ENCODE measurements at regions not wholly inside any gene's neighbourhood (a gene's known extent, or its start where the extent isn't known, plus 50 kb on each side); places are given as distances from the start of the nearest gene placed in this dataset.
A peak's percentile ranks its signal among the peaks of the same experiment; 100 is the strongest.

DNA sequence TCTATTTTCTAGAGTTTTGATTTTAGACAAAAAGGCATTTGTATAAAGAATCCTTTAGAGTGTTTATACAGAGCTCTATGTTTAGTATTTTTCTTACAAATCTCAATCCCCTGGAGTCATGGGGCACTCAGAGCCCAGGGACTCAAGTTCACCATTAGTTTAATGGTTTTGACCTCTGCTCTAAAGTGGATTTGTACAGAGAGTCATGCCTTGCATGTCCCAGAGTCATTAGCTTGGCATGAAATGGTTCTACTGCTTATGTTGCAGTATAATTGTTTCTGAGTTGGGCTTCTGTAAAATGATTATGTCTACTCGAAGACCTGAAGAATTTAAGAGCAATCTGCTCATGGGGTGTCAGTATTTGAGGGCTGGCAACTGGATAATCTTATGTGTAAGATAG lies 406.2 kb downstream of the DLEU7 start:
- Histone ChIP-seq H3K27me3 (ENCODE audit: control insufficient read depth in 3 of 3, insufficient read depth in 3 of 3, low read length in 3 of 3) (no peaks in the 10 kb centered on the region), H3K4me1 (ENCODE audit: control insufficient read depth in 3 of 3, insufficient read depth in 3 of 3, low read length in 3 of 3) (peaks cover 0 to 3% (median 0%) of the 10 kb centered on the region in 3 donors), H3K27ac (ENCODE audit: low read depth, low read length) (no peak overlapping the region), H3K9ac (ENCODE audit: low read depth in 1 of 3, low read length in 3 of 3) (no peak overlapping the region), H3K9me3 (ENCODE audit: control insufficient read depth in 3 of 3, low read length in 3 of 3) (no peaks in the 10 kb centered on the region), H3K36me3 (ENCODE audit: control insufficient read depth in 3 of 3, insufficient read depth in 3 of 3, low read length in 3 of 3) (no peaks in the 10 kb centered on the region), H3K4me3 (ENCODE audit: low read length in 3 of 3) (no peak overlapping the region)

DNA sequence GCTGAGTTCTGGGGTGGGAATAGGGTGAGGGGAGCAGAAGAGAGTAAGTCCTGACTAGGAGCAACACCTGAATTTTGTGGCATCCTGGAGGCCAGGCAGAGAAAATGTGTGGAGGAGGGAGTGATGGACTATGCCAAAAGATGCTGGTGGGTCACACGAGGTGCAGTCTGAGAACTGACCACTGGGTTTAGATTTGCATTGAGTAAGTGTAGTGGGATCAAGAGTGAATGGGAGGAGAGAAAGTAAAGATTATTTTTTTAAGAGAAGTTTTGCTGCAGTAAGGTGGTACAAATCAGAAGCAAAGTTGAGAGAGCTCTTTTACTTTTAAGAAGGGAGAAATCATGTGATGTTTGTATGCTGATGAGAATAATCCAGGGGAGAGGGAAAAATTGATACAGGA lies 405.1 kb downstream of the DLEU7 start:
- H3K4me1 ChIP-seq (ENCODE audit: control insufficient read depth in 3 of 3, insufficient read depth in 3 of 3, low read length in 3 of 3), result peaks cover 0 to 3% (median 0%) of the 10 kb centered on the region in 3 donors
- no peaks in the 10 kb centered on the region for H3K36me3 ChIP-seq (ENCODE audit: control insufficient read depth in 3 of 3, insufficient read depth in 3 of 3, low read length in 3 of 3)
- no peak overlapping the region for H3K9ac ChIP-seq (ENCODE audit: low read depth in 1 of 3, low read length in 3 of 3)
- no peak overlapping the region for H3K27ac ChIP-seq (ENCODE audit: low read depth, low read length)
- H3K9me3 ChIP-seq (ENCODE audit: control insufficient read depth in 3 of 3, low read length in 3 of 3), result no peaks in the 10 kb centered on the region
- no peak overlapping the region for H3K4me3 ChIP-seq (ENCODE audit: low read length in 3 of 3)
- H3K27me3 ChIP-seq (ENCODE audit: control insufficient read depth in 3 of 3, insufficient read depth in 3 of 3, low read length in 3 of 3), result no peaks in the 10 kb centered on the region

DNA sequence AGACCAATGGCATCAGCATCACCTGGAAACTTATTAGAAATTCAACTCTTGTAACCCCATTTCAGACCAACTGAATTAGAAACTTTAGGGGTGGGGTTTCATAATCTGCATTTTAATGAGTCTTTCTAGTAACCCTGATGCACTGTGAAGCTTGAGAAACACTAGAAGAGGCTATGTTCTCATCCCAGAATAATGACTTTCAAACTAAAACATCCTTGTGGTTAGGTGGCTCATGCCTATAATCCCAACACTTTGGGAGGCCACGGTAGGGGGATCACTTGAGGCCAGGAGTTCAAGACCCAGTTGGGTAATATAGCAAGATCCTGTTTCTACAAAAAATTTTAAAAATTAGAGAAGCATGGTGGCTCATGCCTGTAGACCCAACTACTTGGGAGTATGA lies 402.4 kb downstream of the DLEU7 start:
- no peaks in the 10 kb centered on the region for H3K27me3 ChIP-seq (ENCODE audit: control insufficient read depth in 3 of 3, insufficient read depth in 3 of 3, low read length in 3 of 3)
- H3K4me1 ChIP-seq (ENCODE audit: control insufficient read depth in 3 of 3, insufficient read depth in 3 of 3, low read length in 3 of 3), result peaks cover 2 to 3% (median 3%) of the 10 kb centered on the region in 3 donors
- H3K9ac ChIP-seq (ENCODE audit: low read depth in 1 of 3, low read length in 3 of 3), result no peak overlapping the region
- H3K9me3 ChIP-seq (ENCODE audit: control insufficient read depth in 3 of 3, low read length in 3 of 3), result no peaks in the 10 kb centered on the region
- H3K27ac ChIP-seq (ENCODE audit: low read depth, low read length), result no peak overlapping the region
- no peak overlapping the region for H3K4me3 ChIP-seq (ENCODE audit: low read length in 3 of 3)
- H3K36me3 ChIP-seq (ENCODE audit: control insufficient read depth in 3 of 3, insufficient read depth in 3 of 3, low read length in 3 of 3), result no peaks in the 10 kb centered on the region

DNA sequence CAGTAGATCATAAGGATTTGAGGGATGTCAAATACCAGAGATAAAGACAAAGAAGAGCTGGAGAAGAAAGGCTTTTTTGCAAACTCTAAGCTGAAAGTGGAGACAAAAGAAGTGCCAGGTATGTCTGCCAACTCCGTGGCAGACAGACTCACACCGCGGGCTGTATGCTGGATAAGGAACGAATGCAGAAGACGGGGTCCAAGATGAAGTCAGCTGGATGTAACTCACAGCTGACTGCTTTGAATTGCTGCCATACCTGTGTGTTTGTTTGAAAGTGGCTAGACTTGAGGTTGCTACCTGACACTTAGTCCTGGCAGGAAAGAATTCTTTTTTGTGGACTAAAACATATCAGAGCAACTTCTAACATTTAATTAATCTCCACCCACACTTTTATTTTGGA lies 398.8 kb downstream of the DLEU7 start:
- Histone ChIP-seq H3K4me1 (ENCODE audit: control insufficient read depth in 3 of 3, insufficient read depth in 3 of 3, low read length in 3 of 3) (peaks cover 0 to 3% (median 2%) of the 10 kb centered on the region in 3 donors), H3K9ac (ENCODE audit: low read depth in 1 of 3, low read length in 3 of 3) (peak overlapping the region in 2 of 3 donors; percentile 8 to 52), H3K9me3 (ENCODE audit: control insufficient read depth in 3 of 3, low read length in 3 of 3) (no peaks in the 10 kb centered on the region), H3K36me3 (ENCODE audit: control insufficient read depth in 3 of 3, insufficient read depth in 3 of 3, low read length in 3 of 3) (no peaks in the 10 kb centered on the region), H3K27ac (ENCODE audit: low read depth, low read length) (peak overlapping the region; percentile 3), H3K4me3 (ENCODE audit: low read length in 3 of 3) (peak overlapping the region in 1 of 3 donors; percentile 37), H3K27me3 (ENCODE audit: control insufficient read depth in 3 of 3, insufficient read depth in 3 of 3, low read length in 3 of 3) (no peaks in the 10 kb centered on the region)

DNA sequence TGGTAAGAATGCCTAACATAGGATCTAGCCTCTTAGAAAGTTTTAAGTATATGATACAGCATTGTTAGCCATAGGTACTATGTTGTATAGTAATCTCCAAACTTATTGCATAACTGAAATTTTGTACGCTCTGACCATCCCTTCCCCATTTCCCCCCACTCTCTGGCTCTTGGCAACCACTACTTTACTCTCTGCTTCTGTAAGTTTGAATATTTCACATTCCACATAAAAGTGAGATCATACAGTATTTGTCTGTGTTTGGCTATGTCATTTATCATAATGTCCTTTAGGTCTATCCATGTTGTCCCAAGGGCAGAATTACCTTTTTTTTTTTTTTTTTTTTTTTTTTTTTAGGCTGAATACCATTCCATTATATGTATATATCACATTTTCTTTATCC lies 396.9 kb downstream of the DLEU7 start:
- Histone ChIP-seq H3K27ac (ENCODE audit: low read depth, low read length) (no peak overlapping the region), H3K27me3 (ENCODE audit: control insufficient read depth in 3 of 3, insufficient read depth in 3 of 3, low read length in 3 of 3) (no peaks in the 10 kb centered on the region), H3K4me1 (ENCODE audit: control insufficient read depth in 3 of 3, insufficient read depth in 3 of 3, low read length in 3 of 3) (peaks cover 0 to 3% (median 2%) of the 10 kb centered on the region in 3 donors), H3K4me3 (ENCODE audit: low read length in 3 of 3) (no peak overlapping the region), H3K9me3 (ENCODE audit: control insufficient read depth in 3 of 3, low read length in 3 of 3) (no peaks in the 10 kb centered on the region), H3K36me3 (ENCODE audit: control insufficient read depth in 3 of 3, insufficient read depth in 3 of 3, low read length in 3 of 3) (no peaks in the 10 kb centered on the region), H3K9ac (ENCODE audit: low read depth in 1 of 3, low read length in 3 of 3) (no peak overlapping the region)

DNA sequence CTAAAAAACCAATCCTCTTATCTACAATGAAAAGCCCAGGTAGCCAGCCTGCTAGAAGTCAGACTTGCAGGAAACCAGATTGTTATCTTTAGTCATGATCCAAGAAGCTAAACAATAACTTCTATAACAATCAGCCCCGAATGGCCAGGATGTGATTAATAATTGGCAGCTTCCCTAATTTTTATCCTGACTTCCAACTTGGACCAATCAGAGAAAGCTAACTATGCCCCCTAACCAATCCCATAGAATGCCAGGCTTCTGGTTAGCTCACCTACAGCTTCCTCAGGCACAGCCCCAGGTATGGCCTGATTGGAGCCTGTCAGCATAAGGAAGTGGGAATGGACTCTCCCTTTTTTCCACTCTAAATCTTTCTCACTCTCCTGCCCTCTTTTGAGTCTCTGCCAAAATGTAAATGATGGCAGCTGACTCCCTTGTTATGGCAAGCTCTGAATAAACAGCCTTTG lies 394.9 kb downstream of the DLEU7 start:
- H3K36me3 ChIP-seq (ENCODE audit: control insufficient read depth in 3 of 3, insufficient read depth in 3 of 3, low read length in 3 of 3), result no peaks in the 10 kb centered on the region
- H3K4me1 ChIP-seq (ENCODE audit: control insufficient read depth in 3 of 3, insufficient read depth in 3 of 3, low read length in 3 of 3), result peaks cover 5 to 12% (median 9%) of the 10 kb centered on the region in 3 donors
- H3K27ac ChIP-seq (ENCODE audit: low read depth, low read length), result no peak overlapping the region
- no peak overlapping the region for H3K9ac ChIP-seq (ENCODE audit: low read depth in 1 of 3, low read length in 3 of 3)
- H3K27me3 ChIP-seq (ENCODE audit: control insufficient read depth in 3 of 3, insufficient read depth in 3 of 3, low read length in 3 of 3), result no peaks in the 10 kb centered on the region
- no peaks in the 10 kb centered on the region for H3K9me3 ChIP-seq (ENCODE audit: control insufficient read depth in 3 of 3, low read length in 3 of 3)
- no peak overlapping the region for H3K4me3 ChIP-seq (ENCODE audit: low read length in 3 of 3)

DNA sequence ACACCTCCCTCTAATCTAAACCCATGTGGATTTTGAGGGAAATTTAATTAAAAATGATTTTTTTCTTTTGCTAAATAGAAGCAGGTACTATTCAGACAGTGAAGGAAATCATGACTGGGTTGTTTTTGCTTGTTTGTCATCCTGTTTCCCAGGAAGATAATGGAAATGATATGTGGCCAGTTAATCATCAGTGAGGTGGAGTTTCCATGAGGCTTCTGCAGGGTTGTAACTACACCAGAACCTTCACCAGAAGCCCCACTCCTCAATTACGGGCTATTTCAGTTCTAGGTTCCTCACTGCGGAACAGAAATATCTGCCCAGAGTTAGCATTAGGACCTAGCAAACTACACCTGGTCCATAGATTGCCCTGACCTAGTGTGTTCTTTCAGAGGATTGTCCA lies 394.0 kb downstream of the DLEU7 start:
- Histone ChIP-seq H3K4me3 (ENCODE audit: low read length in 3 of 3) (no peak overlapping the region), H3K27ac (ENCODE audit: low read depth, low read length) (no peak overlapping the region), H3K27me3 (ENCODE audit: control insufficient read depth in 3 of 3, insufficient read depth in 3 of 3, low read length in 3 of 3) (no peaks in the 10 kb centered on the region), H3K9me3 (ENCODE audit: control insufficient read depth in 3 of 3, low read length in 3 of 3) (no peaks in the 10 kb centered on the region), H3K36me3 (ENCODE audit: control insufficient read depth in 3 of 3, insufficient read depth in 3 of 3, low read length in 3 of 3) (no peaks in the 10 kb centered on the region), H3K4me1 (ENCODE audit: control insufficient read depth in 3 of 3, insufficient read depth in 3 of 3, low read length in 3 of 3) (peaks cover 6 to 17% (median 15%) of the 10 kb centered on the region in 3 donors), H3K9ac (ENCODE audit: low read depth in 1 of 3, low read length in 3 of 3) (no peak overlapping the region)

DNA sequence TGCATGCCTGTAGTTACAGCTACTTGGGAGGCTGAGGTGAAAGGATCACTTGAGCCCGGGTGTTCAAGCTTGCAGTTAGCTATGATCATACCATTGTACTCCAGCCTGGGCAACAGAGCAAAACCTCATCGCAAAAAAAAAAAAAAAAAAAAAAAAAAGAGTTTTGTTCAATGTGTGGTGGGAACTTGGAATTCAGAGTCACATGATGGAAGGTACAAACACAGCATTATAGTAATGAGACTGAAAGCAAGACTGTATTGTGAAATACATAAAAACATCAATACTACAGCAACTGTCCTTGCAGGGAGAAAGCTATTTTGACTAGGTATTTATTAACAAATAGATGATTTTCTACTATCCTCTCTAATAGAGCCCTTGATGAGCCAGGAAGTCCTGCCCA lies 393.2 kb downstream of the DLEU7 start:
- peaks cover 3 to 18% (median 14%) of the 10 kb centered on the region in 3 donors for H3K4me1 ChIP-seq (ENCODE audit: control insufficient read depth in 3 of 3, insufficient read depth in 3 of 3, low read length in 3 of 3)
- no peak overlapping the region for H3K4me3 ChIP-seq (ENCODE audit: low read length in 3 of 3)
- H3K27me3 ChIP-seq (ENCODE audit: control insufficient read depth in 3 of 3, insufficient read depth in 3 of 3, low read length in 3 of 3), result no peaks in the 10 kb centered on the region
- H3K9me3 ChIP-seq (ENCODE audit: control insufficient read depth in 3 of 3, low read length in 3 of 3), result no peaks in the 10 kb centered on the region
- no peak overlapping the region for H3K9ac ChIP-seq (ENCODE audit: low read depth in 1 of 3, low read length in 3 of 3)
- H3K27ac ChIP-seq (ENCODE audit: low read depth, low read length), result no peak overlapping the region
- H3K36me3 ChIP-seq (ENCODE audit: control insufficient read depth in 3 of 3, insufficient read depth in 3 of 3, low read length in 3 of 3), result no peaks in the 10 kb centered on the region

DNA sequence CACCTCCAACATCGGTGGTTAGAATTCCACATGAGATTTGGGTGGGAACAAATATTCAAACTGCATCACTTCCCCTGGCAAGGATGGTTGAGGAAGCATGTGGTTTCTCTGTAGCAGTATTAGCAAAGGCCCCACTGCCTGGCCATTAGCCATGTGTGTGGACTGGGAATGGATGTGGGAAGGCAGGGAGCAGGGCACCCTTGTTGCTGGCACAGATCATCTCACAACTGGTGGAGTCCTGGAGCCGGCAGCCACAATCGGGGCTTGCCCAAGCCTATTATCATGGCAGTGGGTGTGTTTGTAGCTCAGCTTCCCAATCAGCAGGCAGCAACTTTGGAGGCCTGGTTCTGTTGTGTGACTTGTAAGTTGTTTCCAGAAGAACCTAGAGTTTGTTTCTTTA lies 391.9 kb downstream of the DLEU7 start:
- Histone ChIP-seq H3K4me1 (ENCODE audit: control insufficient read depth in 3 of 3, insufficient read depth in 3 of 3, low read length in 3 of 3) (peaks cover 8 to 27% (median 21%) of the 10 kb centered on the region in 3 donors), H3K9ac (ENCODE audit: low read depth in 1 of 3, low read length in 3 of 3) (no peak overlapping the region), H3K36me3 (ENCODE audit: control insufficient read depth in 3 of 3, insufficient read depth in 3 of 3, low read length in 3 of 3) (no peaks in the 10 kb centered on the region), H3K27ac (ENCODE audit: low read depth, low read length) (no peak overlapping the region), H3K27me3 (ENCODE audit: control insufficient read depth in 3 of 3, insufficient read depth in 3 of 3, low read length in 3 of 3) (no peaks in the 10 kb centered on the region), H3K9me3 (ENCODE audit: control insufficient read depth in 3 of 3, low read length in 3 of 3) (no peaks in the 10 kb centered on the region), H3K4me3 (ENCODE audit: low read length in 3 of 3) (no peak overlapping the region)

DNA sequence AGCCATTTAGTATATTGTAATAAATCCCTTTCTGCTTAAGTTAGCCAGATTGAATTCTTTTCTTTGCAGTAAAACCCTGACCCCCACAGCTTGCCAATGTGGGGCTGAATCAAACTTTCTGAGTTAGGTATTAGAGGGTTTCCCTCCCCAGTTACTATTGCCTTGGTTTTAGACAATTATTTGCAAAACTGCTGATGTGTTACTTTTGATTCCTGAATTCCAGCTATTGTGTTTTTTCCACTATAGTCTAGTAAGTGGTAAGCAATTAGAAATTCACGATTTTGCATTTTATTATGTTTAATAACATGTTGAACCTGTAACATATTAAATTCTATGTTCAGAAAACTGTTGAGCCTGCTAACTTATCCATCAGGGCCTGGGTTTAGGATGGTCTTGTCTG lies 391.5 kb downstream of the DLEU7 start:
- Histone ChIP-seq H3K27me3 (ENCODE audit: control insufficient read depth in 3 of 3, insufficient read depth in 3 of 3, low read length in 3 of 3) (no peaks in the 10 kb centered on the region), H3K4me1 (ENCODE audit: control insufficient read depth in 3 of 3, insufficient read depth in 3 of 3, low read length in 3 of 3) (peaks cover 8 to 30% (median 22%) of the 10 kb centered on the region in 3 donors), H3K27ac (ENCODE audit: low read depth, low read length) (no peak overlapping the region), H3K4me3 (ENCODE audit: low read length in 3 of 3) (no peak overlapping the region), H3K36me3 (ENCODE audit: control insufficient read depth in 3 of 3, insufficient read depth in 3 of 3, low read length in 3 of 3) (no peaks in the 10 kb centered on the region), H3K9me3 (ENCODE audit: control insufficient read depth in 3 of 3, low read length in 3 of 3) (no peaks in the 10 kb centered on the region), H3K9ac (ENCODE audit: low read depth in 1 of 3, low read length in 3 of 3) (no peak overlapping the region)

DNA sequence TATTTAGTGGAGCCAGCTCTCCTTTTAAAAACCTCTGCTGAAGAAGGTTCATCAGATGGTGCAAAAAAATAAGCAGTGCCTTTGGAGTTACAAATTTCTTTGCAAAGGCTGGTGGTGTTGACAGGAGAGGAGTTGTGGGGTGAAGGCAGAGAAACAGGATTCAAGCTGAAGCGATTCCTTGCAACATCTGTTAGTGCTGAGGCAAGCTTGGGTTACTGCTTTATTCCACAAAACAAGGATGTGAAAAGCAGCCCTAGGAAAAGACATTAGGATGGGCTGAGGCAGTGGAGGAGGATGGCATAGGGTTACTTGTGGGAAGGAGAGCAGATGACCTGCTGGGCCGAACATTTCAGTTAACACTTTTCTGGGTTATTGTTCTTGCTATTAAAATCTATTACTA lies 390.7 kb downstream of the DLEU7 start:
- Histone ChIP-seq H3K27me3 (ENCODE audit: control insufficient read depth in 3 of 3, insufficient read depth in 3 of 3, low read length in 3 of 3) (no peaks in the 10 kb centered on the region), H3K4me3 (ENCODE audit: low read length in 3 of 3) (no peak overlapping the region), H3K36me3 (ENCODE audit: control insufficient read depth in 3 of 3, insufficient read depth in 3 of 3, low read length in 3 of 3) (no peaks in the 10 kb centered on the region), H3K9me3 (ENCODE audit: control insufficient read depth in 3 of 3, low read length in 3 of 3) (no peaks in the 10 kb centered on the region), H3K9ac (ENCODE audit: low read depth in 1 of 3, low read length in 3 of 3) (no peak overlapping the region), H3K4me1 (ENCODE audit: control insufficient read depth in 3 of 3, insufficient read depth in 3 of 3, low read length in 3 of 3) (peaks cover 8 to 30% (median 22%) of the 10 kb centered on the region in 3 donors), H3K27ac (ENCODE audit: low read depth, low read length) (no peak overlapping the region)
